SKM-1 treated with dmso at 0.1 percent for 144 hours (cell line): ENCODE measurements at regions not wholly inside any gene's neighbourhood (a gene's known extent, or its start where the extent isn't known, plus 50 kb on each side); places are given as distances from the start of the nearest gene placed in this dataset.

Experiments
- DNase-seq: peaks from one replicate; lab custom pipeline; 2025; ENCODE audit not compliant: unreplicated experiment; lab: John Stamatoyannopoulos, UW

- DNase-seq = no peak
Observed at GRCh38 chr18:47490882-47491281, 239.4 kb upstream of the SKOR2 start.

DNA sequence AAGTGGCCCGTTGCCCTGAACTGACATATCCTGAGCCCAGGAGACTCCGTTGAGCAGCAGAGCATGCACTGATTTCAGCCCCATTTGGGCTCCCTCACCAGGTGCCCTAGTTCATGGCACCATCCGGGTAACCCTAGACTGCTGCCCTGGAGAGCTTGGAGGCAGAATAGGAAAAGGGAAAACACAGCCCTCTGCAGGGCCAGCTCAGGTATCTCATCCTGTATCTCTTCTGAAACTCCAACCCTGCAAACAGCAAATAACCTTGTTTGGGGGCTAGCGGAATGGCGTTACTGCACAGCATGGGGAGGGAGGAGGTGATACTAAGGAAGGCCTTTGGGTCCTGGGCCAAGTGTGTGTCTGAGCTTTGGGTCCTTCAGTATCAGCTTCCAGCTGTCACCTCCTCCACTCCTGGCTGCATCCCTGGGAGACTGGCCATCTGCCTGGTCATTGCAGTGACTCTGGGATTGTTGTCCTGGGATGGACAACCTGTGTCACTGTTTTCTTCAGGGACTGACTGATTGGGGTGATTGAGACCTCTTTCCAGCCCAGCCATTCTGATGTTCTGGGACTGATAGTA, 233.8 kb upstream of the SKOR2 start:
- no peak for DNase-seq

DNA sequence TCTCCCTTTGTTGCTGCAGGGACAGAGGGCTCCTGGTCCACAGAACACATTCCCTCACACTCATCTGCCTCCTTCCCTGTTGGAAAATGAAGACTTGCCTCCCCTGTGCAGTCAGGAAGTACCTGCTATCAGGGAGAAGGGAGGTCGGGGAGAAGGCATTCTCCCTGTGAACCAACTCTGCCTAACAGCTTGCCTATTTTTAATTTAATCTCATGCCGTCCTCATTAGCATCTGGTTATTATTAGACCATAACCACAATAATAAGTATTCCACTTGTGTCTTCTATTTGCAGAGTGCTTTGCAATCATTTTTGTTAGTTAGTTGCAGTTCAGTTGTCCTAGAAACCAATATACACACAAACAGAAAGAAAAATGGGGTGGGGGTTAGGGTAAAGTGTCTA, 232.6 kb upstream of the SKOR2 start:
- no peak for DNase-seq

- no peak for DNase-seq
Observed at GRCh38 chr18:47480166-47480565, 228.7 kb upstream of the SKOR2 start.

GRCh38 chr18:47471784-47472183, 220.3 kb upstream of the SKOR2 start:
- no peak for DNase-seq

DNA sequence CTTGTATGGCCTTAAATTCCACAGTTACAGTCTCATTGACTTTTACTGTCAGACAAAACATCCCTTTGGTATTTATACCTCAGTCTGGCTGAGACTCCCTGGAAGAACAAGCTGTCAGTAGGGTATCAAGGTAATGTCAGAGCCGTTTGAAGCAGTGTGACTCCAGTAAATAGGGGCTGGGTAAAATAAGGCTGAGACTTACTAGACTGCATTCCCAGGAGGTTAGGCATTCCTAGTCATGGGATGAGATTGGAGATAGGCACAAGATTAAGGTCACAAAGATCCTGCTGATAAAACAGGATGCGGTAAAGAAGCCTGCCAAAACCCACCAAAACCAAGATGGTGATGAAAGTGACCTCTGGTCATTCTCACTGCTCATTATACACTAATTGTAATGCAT, 219.5 kb upstream of the SKOR2 start:
- DNase-seq = no peak

DNA sequence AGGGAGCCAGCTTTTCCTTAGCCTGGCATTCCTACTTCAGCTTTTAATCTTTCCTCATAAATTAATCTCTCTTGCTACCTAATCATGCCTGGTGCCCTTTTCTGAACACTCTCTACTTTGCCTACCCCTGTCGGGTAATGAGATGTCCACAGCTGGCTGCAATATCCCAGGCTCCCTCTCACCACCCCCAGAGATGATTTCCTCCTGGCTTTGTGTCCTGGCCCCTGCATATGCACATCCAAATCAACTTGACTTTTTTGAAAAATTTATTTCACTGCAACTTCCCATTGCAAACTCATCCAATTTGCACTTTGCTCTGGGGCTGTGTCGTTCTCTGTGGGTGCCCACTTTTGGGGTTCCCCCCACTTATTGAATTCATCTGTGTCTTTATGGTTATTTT, 218.1 kb upstream of the SKOR2 start:
- no peak for DNase-seq

- DNase-seq = no peak
Observed at GRCh38 chr18:47461977-47462376, 210.5 kb upstream of the SKOR2 start.

- DNase-seq = no peak
Observed at GRCh38 chr18:47461406-47461948, 210.0 kb upstream of the SKOR2 start.

GRCh38 chr18:47458483-47458882, 207.0 kb upstream of the SKOR2 start:
- no peak for DNase-seq

GRCh38 chr18:47457614-47458013, 206.2 kb upstream of the SKOR2 start:
- no peak for DNase-seq

DNA sequence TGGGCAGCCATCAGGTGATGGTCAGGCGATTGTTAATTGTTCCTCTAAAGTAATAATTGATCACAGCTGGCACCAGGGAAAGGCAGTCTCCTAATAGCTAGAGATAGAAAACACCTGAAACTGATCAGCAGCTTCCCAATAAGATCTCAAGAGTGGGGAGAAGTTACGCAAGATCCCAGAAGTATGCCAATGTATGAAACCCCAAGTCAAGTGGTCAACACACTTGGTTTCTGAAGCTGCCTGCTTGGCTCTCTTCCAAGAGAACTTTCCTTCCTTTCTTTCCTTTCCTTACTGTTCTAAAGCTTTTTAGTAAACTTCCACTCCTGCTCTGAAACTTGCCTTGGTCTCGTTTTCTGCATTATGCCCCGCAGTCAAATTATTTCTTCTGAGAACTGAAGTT, 201.6 kb upstream of the SKOR2 start:
- no peak for DNase-seq

DNA sequence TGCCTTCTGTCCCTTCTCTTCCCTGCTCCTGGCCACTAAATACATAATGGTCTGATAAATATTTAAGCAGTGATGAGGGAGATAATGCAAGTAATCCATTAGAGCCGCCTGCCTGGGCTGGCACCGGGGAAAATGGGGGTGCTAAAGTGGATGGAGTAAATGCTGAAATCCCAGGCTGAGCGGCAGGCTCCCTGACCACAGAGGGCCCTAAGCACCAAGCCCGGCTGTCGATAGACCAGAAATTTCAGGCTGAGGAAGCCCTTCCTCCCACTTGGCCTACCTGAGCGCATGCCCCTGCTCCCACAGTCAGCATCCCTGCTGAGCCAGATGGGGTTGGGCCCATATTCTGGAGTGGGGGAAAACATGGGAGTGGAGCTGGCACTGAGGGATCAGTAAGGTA, 197.5 kb upstream of the SKOR2 start:
- no peak for DNase-seq

GRCh38 chr18:47441914-47442313, 190.5 kb upstream of the SKOR2 start:
- no peak for DNase-seq

GRCh38 chr18:47438001-47438400, 186.5 kb upstream of the SKOR2 start:
- DNase-seq = no peak

GRCh38 chr18:47436871-47437270, 185.4 kb upstream of the SKOR2 start:
- no peak for DNase-seq

GRCh38 chr18:47434214-47434746, 182.8 kb upstream of the SKOR2 start:
- no peak for DNase-seq

DNA sequence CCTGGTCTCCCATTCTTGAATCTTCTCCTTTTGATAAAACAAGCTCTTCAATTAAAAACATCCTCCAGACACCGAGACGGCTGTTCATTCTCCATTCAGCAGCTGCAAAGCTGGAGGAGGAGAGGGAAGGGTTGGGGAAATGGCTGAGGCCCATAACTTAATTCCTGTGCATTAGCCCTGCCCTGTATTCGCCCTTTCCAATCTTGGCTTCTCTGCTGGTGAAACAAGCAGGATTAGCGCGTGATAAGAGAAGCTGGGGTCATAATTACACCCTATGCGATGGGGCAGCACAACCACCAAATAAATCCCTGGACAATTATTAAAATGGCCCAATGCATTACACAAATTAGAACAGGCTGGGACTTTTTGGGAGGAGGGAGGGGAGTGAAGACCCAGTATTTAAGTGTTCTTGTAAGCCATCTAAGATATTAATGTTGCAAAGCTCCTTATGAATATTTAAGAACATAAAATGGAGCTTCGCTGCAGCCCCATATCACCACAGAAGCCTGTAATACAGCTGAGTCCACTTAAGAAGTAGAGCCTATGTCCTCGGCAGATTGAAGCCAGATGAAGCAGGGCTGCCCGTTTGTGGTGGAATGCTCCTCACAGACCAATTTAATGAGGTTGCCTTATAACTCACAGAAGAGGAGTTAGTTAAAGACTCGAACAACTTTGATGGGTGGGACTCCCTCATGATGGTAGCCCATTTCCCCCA, 176.6 kb upstream of the SKOR2 start:
- DNase-seq = no peak

- no peak for DNase-seq
Observed at GRCh38 chr18:47427072-47427471, 175.6 kb upstream of the SKOR2 start.

DNA sequence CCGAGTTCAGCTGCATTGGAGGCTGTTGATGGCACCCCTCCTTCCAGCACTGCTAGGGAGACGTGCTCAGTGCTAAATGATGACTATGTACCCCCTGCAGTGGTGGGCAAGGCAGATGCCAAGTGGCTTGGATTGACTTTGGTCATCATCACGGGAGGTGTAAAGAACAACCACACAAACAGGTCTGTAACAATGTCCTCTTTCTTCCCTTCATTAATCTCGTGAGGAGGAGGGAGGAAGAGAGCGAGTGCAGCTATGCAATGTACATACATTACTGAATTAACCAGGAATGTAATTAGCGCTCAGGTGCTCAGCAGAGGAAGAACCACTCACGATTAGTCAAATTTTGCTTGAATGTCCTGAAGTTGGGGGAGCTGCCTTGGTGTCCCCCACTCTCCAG, 173.9 kb upstream of the SKOR2 start:
- DNase-seq = no peak

DNA sequence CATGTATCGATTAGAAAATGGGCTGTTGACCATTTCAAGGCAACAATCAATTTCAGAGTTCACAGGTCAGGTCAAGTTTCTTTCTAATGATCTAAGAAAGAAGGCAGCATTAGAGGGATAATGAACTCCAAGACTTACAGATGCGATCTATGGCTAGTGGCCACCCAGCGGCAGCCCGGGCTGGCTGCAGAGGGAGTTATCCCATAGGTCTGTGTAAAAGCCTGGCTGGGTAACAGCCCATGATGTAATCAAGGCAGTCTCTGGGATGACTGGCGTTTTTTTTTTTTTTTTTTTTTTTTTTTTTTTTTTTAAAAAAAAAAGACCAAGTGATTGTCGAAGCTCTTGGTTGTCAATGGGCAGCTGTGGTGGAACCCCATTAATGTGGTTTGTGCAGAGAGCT, 171.1 kb upstream of the SKOR2 start:
- DNase-seq = no peak

DNA sequence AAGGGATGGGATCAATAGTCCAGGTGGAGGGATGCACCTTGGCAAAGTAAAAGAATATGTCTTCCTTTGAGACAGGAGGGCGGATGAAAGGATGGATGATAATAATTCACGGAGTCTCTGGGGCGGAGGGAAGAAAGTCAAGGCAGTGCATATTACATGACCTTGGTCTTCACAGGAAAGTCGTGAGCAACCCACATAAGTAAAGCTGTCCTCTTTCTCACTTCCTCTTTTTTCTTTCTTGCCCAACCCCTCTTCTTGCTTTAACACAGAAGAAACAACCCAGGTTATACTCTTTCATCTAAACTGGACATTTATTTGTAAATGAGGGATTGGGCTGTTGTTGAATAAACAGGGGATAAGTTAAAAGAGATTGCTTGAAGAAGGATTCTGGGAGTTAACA, 168.7 kb upstream of the SKOR2 start:
- peak; percentile 20 for DNase-seq

GRCh38 chr18:47418746-47419145, 167.3 kb upstream of the SKOR2 start:
- no peak for DNase-seq
